OCI-LY1 (cell line): ENCODE measurements at regions not wholly inside any gene's neighbourhood (a gene's known extent, or its start where the extent isn't known, plus 50 kb on each side); places are given as distances from the start of the nearest gene placed in this dataset.

ENCODE experiments used
- EZH2 ChIP-seq: fragments of 200-600 bp; sonication (generic), shearing (Covaris generic); IDR thresholded peaks from 2 replicates; pipeline ENCODE4 v1.8.0; 2017; ENCODE audit warnings: borderline replicate concordance, mixed run types, mild to moderate bottlenecking, antibody characterized with exemption, low read length, moderate library complexity, mixed read lengths
- TF ChIP-seq, protein P1 (sequence below): fragments of 200-600 bp; sonication (generic), shearing (Covaris generic); IDR thresholded peaks from 2 replicates; pipeline ENCODE4 v1.5.1; 2017; ENCODE audit warnings: mild to moderate bottlenecking, antibody characterized with exemption, low read length, moderate library complexity, mixed read lengths

- TF ChIP-seq, protein P1, sequence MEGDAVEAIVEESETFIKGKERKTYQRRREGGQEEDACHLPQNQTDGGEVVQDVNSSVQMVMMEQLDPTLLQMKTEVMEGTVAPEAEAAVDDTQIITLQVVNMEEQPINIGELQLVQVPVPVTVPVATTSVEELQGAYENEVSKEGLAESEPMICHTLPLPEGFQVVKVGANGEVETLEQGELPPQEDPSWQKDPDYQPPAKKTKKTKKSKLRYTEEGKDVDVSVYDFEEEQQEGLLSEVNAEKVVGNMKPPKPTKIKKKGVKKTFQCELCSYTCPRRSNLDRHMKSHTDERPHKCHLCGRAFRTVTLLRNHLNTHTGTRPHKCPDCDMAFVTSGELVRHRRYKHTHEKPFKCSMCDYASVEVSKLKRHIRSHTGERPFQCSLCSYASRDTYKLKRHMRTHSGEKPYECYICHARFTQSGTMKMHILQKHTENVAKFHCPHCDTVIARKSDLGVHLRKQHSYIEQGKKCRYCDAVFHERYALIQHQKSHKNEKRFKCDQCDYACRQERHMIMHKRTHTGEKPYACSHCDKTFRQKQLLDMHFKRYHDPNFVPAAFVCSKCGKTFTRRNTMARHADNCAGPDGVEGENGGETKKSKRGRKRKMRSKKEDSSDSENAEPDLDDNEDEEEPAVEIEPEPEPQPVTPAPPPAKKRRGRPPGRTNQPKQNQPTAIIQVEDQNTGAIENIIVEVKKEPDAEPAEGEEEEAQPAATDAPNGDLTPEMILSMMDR, result no peak
- TF ChIP-seq EZH2, result no peak
Observed at GRCh38 chr2:145757503-145758246, 1237.8 kb upstream of the ZEB2 start.
